ENCODE measurements at regions not wholly inside any gene's neighbourhood (a gene's known extent, or its start where the extent isn't known, plus 50 kb on each side); places are given as distances from the start of the nearest gene placed in this dataset.

DNA sequence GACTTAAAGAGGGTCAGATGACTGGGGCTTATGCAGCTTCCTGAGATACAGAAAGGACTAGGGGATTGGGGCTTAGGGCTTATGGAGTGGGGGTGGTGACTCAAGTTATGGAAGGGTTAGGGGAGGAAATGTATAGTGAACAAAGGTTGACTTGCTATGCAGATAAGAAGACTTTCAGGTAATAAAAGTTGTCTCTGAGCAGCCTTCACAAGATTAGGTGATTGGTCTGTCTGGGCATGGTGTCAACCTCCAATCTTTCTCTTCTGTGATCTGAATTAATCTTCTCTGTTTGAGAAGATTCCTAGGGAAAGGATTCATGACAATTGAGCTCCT is 436.5 kb downstream of the SIPA1L2 start:
- Mint-ChIP-seq H3K27ac (no peak overlapping the region), H3K4me3 (no peak overlapping the region), H3K4me1 (ENCODE audit: low read depth) (no peaks in the 10 kb centered on the region), H3K27me3 (ENCODE audit: low read depth) (no peaks in the 10 kb centered on the region), H3K36me3 (ENCODE audit: low read depth) (no peaks in the 10 kb centered on the region), H3K9me3 (no peaks in the 10 kb centered on the region)
- DNase-seq (ENCODE audit: low spot score): no peak

DNA sequence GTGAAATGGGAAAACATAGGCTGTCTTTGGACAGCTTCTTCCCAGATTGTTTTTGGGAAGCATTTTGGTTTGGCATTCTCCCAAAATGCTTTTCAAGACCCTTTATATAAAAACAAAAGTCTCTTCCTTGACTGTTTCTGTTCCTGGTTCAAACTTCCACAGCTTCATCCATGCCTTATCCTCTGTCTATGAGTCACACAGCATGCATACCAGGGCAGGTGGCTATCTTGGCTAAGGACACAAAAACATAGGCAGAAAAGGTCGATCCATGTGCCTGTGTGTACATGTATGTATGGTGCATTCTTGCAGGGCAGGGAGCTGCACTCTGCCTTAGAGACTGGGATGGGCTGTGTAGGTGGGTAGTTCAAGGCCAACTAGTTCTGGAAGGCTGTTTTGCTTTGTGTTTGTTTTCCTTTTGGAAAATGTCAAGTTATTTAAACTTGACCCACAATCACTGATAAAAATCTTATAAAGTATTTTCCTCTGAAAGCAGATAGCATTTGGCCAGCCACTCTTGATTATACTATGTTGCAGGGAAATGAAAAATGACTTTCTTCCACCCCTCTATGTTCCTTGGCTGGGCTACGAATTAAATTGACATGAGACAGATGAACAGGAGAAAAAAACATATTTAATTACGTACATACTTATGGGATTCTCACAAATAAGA is 437.0 kb downstream of the SIPA1L2 start:
- Mint-ChIP-seq H3K9me3 (no peaks in the 10 kb centered on the region), H3K36me3 (ENCODE audit: low read depth) (no peaks in the 10 kb centered on the region), H3K4me1 (ENCODE audit: low read depth) (no peaks in the 10 kb centered on the region), H3K27ac (no peak overlapping the region), H3K4me3 (no peak overlapping the region), H3K27me3 (ENCODE audit: low read depth) (no peaks in the 10 kb centered on the region)
- DNase-seq (ENCODE audit: low spot score): no peak

DNA sequence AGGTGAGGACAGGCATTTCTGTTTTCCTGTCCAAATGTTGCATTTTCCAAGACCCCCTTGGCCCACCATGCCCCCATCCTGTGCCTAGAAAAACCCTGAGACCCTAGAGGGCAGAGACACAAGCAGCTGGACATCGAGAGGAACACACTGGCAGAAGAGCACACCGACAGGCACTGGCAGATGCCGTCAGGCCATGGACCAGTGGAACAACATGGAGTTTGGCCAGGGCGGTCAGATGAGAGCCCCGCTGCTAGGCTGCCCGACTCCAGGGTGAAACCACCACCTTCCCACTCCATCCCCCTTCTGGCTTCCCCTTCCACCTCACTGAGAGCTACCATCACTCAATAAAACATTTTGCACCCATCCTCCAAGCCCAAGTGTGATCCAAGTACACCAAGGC is 438.4 kb downstream of the SIPA1L2 start:
- no peaks in the 10 kb centered on the region for H3K9me3 Mint-ChIP-seq
- DNase-seq (ENCODE audit: low spot score): no peak
- no peaks in the 10 kb centered on the region for H3K36me3 Mint-ChIP-seq (ENCODE audit: low read depth)
- H3K4me1 Mint-ChIP-seq (ENCODE audit: low read depth): no peaks in the 10 kb centered on the region
- H3K27me3 Mint-ChIP-seq (ENCODE audit: low read depth): no peaks in the 10 kb centered on the region
- no peak overlapping the region for H3K4me3 Mint-ChIP-seq
- H3K27ac Mint-ChIP-seq: no peak overlapping the region

DNA sequence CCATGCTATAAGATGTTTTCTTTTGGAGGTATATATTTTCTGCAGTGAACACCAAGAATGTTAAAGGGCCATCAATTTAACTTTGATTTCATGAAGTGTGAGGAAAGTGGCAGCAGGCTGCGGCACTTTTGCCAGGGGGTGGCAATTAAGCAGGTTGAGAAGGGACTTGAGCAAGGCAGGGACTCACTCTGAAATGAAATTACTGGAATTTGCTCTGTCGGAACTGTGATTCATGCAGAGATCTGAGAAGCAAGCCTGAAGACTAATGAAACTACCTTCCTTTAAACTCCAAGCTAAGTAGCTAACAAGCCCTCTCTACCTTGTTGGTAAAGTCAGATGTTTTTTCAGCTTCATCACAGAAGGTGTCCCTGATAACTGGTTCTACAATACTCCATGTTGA is 441.6 kb downstream of the SIPA1L2 start:
- no peak overlapping the region for H3K27ac Mint-ChIP-seq
- H3K27me3 Mint-ChIP-seq (ENCODE audit: low read depth): no peaks in the 10 kb centered on the region
- no peaks in the 10 kb centered on the region for H3K4me1 Mint-ChIP-seq (ENCODE audit: low read depth)
- H3K36me3 Mint-ChIP-seq (ENCODE audit: low read depth): no peaks in the 10 kb centered on the region
- no peak overlapping the region for H3K4me3 Mint-ChIP-seq
- DNase-seq (ENCODE audit: low spot score): no peak
- H3K9me3 Mint-ChIP-seq: no peaks in the 10 kb centered on the region

DNA sequence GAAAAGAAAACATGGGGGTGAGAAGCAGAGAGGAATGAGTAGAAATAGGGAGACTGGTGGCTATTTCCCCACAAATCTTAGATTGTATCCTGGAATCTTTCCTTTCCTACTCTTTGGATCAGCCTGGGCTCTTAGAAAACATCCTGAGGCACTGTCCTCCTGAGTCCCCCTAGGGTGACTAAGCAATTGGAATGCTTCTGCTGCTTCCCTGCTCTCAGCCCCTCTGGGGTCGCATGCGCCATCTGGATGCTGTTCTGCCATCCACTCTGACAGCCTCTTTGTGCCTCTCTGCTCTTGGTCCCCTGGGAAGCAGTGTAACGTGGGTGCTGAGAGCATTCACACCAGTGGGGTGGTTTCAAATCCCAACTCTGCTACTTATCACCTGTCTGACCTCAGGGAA is 443.0 kb downstream of the SIPA1L2 start:
- no peak for DNase-seq (ENCODE audit: low spot score)
- H3K27ac Mint-ChIP-seq: no peak overlapping the region
- H3K36me3 Mint-ChIP-seq (ENCODE audit: low read depth): no peaks in the 10 kb centered on the region
- H3K9me3 Mint-ChIP-seq: no peaks in the 10 kb centered on the region
- H3K4me3 Mint-ChIP-seq: no peak overlapping the region
- no peaks in the 10 kb centered on the region for H3K27me3 Mint-ChIP-seq (ENCODE audit: low read depth)
- H3K4me1 Mint-ChIP-seq (ENCODE audit: low read depth): no peaks in the 10 kb centered on the region

DNA sequence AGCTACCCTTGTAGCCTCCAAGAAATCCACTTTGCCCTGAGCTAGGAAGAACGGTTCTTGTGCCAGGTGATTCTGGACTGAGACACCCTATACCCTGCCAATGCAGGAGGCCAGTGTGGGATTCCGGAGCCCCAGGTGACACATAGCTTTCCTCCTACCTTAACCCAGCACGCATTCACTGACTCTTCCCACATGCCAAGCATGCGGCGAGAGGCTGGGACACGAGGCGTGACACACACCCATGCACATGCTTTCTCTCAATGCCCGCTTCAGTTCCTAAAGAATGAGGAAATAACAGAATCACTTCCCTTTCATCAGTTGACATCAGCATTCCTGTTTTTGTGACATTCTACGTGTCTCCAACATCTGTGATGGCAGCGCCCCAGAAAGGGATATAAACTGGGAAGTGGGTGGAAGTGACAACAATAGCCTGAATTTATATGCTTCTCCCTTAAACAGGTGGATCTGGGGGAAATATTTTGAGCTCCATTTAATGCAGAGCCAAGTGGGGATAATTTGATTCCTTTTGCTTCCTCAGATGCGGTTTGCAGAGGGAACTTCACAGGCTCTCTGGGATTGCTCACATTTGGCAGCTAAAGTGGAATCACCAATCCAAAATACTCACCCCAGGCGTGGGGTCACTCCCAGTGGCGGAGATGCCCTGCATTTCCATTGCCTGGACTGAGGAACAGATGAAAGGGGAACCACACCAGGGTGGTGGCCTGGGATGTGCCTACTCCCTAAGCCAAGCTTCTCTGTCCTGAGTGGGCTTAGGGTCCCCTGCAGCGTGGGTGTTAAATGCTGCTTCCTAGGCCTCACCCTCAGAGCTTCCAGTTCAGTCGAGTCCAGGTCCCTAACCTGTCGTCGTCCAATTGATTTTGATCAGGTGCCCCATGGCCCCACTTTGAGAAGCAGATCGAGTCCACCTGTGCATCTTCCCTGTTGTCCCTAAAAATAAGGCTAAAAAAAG is 445.1 kb downstream of the SIPA1L2 start:
- H3K27ac Mint-ChIP-seq: no peak overlapping the region
- H3K4me1 Mint-ChIP-seq (ENCODE audit: low read depth): no peaks in the 10 kb centered on the region

DNA sequence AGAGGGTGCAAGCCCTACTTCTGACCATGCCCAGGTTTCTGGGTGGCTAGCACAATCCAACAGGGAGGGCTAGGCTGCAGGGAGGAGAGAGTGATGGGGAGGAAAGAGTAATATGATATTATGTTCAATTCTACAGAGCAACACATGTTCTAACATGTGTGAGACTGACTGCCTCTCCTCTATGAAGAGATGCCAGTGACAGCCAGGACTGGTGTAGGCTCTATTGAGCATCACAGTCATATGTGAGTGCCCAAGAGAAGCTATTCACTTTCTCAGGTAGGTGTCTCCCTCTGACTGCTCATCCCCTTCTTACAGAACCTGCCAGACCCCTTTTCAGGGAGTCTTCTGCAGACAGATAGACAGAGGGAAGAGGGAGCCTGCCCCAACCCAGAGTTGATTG is 446.1 kb downstream of the SIPA1L2 start:
- H3K4me3 Mint-ChIP-seq: no peak overlapping the region
- no peaks in the 10 kb centered on the region for H3K36me3 Mint-ChIP-seq (ENCODE audit: low read depth)
- H3K27me3 Mint-ChIP-seq (ENCODE audit: low read depth): peaks cover 2% of the 10 kb centered on the region
- no peak for DNase-seq (ENCODE audit: low spot score)
- H3K27ac Mint-ChIP-seq: no peak overlapping the region
- no peaks in the 10 kb centered on the region for H3K9me3 Mint-ChIP-seq
- no peaks in the 10 kb centered on the region for H3K4me1 Mint-ChIP-seq (ENCODE audit: low read depth)

More for the DNA sequence above, 445.1 kb downstream of the SIPA1L2 start:
- peaks cover 2% of the 10 kb centered on the region for H3K27me3 Mint-ChIP-seq (ENCODE audit: low read depth)
- H3K36me3 Mint-ChIP-seq (ENCODE audit: low read depth): no peaks in the 10 kb centered on the region
- no peak overlapping the region for H3K4me3 Mint-ChIP-seq
- H3K9me3 Mint-ChIP-seq: no peaks in the 10 kb centered on the region
- DNase-seq (ENCODE audit: low spot score): no peak

DNA sequence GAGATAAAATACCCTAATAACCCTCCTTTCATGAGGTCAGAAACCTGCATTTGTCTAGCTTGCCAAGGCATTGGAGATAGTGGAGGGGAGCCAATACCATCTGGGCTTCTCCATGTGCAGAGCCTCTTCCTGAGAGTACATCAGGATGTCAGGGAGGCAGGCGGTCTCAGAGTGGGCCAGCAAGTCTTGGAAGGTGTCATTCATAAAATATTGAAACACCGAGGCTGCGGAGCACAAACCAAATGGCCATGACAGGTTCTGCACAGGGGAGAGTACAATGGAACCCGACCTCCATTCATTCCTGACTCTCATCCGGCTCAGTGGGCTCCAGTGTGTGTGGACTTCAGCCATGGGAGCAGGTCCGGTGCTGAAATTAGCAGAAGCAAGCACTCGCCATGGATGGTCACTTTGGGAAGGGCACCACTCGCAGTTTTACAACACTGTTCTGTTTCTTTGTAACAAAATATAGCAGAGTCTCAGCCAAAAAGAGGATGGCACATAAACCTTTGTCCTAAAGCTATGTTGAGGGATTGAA is 446.6 kb downstream of the SIPA1L2 start:
- Mint-ChIP-seq H3K36me3 (ENCODE audit: low read depth) (no peaks in the 10 kb centered on the region), H3K4me1 (ENCODE audit: low read depth) (no peaks in the 10 kb centered on the region), H3K9me3 (no peaks in the 10 kb centered on the region), H3K27ac (no peak overlapping the region), H3K27me3 (ENCODE audit: low read depth) (peaks cover 2% of the 10 kb centered on the region), H3K4me3 (no peak overlapping the region)
- DNase-seq (ENCODE audit: low spot score): no peak

DNA sequence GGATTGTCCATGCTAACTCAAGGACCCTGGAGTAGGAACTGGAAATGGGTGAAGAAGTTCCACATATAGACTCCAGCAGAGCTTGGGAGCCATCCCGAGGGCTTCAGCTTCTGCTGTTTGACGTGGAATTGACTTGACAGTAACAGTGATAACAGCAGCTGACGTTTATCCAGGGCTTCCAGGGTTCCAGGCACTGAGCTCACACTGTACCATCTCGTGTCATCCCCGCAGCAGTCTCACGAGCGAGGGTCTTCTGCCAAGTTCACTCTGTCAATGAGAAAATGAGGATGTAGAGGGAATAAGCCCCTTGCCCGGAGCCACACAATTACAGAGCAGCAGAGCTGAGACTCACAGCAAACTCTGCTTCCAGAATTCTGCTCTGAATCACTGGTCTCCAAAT is 447.7 kb downstream of the SIPA1L2 start:
- no peak for DNase-seq (ENCODE audit: low spot score)
- Mint-ChIP-seq H3K27me3 (ENCODE audit: low read depth) (peaks cover 2% of the 10 kb centered on the region), H3K4me1 (ENCODE audit: low read depth) (no peaks in the 10 kb centered on the region), H3K4me3 (no peak overlapping the region), H3K27ac (no peak overlapping the region), H3K9me3 (no peaks in the 10 kb centered on the region), H3K36me3 (ENCODE audit: low read depth) (no peaks in the 10 kb centered on the region)

DNA sequence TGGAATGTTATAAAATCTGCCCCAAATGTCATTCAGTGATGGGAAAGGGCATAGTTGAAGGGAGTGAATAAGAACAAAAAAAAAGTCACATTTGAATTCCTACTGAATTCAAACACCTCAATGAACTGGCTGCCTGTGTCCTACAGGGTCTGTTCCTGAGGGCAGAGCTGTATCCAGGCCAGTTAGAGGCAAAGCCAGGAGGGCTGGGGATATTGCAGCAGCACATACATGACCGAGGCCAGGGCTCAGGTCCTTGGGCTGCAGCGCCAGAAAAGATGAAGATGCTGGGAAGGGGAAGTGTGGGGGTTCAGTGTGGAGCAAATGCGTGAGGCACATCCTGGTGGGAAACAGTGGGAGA is 449.2 kb downstream of the SIPA1L2 start:
- Mint-ChIP-seq H3K27me3 (ENCODE audit: low read depth) (peaks cover 2% of the 10 kb centered on the region), H3K4me1 (ENCODE audit: low read depth) (no peaks in the 10 kb centered on the region), H3K27ac (no peak overlapping the region), H3K4me3 (no peak overlapping the region), H3K9me3 (no peaks in the 10 kb centered on the region), H3K36me3 (ENCODE audit: low read depth) (no peaks in the 10 kb centered on the region)
- no peak for DNase-seq (ENCODE audit: low spot score)

DNA sequence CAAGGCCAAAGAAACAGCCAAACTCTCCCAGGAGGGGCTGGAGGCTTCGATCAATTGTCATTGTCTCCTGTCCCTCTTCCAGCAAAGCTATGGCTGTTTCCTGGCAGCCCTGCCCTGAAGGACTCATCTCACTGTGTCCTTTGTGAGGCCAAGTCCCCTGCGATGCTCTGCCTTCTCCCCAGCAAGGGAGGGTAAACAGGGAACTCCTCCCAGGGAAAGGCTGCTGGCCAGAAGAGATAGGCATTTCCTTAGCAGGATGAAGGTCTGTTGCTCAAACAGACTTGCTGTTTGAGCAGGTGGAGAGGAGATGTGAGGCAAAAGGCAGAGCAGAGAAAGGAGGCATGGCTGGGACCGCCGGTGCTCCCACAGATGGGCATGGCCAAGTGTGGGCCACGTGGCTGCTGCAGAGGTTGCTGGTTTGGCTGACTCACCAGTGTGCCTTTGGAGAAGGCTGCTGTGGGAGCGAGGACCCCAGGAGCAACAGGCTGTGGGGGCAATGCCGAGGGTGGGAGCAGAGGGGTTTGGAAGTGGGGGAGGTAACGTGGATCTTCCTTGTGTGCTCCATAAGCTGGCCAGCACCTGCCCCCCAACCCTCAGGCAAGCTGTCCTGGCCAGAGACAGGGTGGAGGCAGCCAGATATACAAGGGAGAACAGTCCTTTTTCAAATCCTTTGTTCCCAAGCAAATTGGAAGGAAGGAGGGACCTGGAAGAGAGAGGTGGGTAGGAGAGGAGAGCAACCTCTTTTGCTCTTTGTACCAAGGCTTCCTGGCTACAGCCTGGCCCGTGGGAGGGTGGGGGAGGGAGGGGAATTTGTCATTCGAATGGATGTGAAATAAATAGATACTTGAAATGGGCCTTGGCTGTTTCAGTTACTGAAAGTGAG is 449.8 kb downstream of the SIPA1L2 start:
- peaks cover 2% of the 10 kb centered on the region for H3K27me3 Mint-ChIP-seq (ENCODE audit: low read depth)
- no peaks in the 10 kb centered on the region for H3K9me3 Mint-ChIP-seq
- H3K4me1 Mint-ChIP-seq (ENCODE audit: low read depth): no peaks in the 10 kb centered on the region
- no peak for DNase-seq (ENCODE audit: low spot score)
- no peak overlapping the region for H3K27ac Mint-ChIP-seq
- no peak overlapping the region for H3K4me3 Mint-ChIP-seq
- H3K36me3 Mint-ChIP-seq (ENCODE audit: low read depth): no peaks in the 10 kb centered on the region

DNA sequence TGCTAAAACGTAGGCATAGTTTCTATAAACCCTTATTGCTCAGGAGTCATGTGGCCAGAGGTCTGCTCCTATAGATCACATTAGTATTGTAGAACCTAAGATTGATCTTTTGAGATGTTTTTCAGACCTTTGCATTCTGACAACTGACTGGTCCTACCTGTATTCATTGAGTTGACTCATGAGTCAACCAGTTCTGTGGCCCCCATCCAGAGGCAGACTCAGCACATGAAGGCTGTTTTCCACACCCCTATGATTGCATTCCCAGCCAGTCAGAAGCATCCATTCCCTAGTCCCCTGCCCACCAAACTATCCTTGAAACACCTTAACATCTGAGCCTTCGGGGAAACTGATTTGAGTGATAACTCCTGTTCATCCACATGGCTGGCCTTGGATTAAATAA is 451.7 kb downstream of the SIPA1L2 start:
- Mint-ChIP-seq H3K27me3 (ENCODE audit: low read depth) (peaks cover 4% of the 10 kb centered on the region), H3K27ac (no peak overlapping the region), H3K4me1 (ENCODE audit: low read depth) (no peaks in the 10 kb centered on the region), H3K9me3 (no peaks in the 10 kb centered on the region), H3K36me3 (ENCODE audit: low read depth) (no peaks in the 10 kb centered on the region), H3K4me3 (no peak overlapping the region)
- no peak for DNase-seq (ENCODE audit: low spot score)

DNA sequence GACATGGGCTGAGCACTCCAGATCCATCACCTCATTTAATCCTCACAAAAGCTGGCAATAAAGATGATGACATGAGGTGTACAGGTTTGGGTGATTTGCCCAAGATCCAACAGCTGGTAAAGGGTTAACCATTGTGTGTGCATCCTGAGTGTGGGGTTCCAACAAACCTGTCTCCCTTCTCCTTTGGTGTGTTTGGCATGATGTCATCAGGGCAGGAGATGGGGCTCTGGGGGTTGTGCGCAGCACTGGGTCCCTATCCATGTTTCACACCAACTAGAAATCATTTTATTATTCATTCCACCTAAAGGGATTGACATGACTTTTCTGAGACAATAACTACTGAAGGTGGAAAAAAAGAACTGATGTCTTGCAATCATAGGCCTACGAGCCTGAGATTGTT is 452.5 kb downstream of the SIPA1L2 start:
- H3K9me3 Mint-ChIP-seq: no peaks in the 10 kb centered on the region
- no peak overlapping the region for H3K27ac Mint-ChIP-seq
- no peak overlapping the region for H3K4me3 Mint-ChIP-seq
- DNase-seq (ENCODE audit: low spot score): no peak
- H3K36me3 Mint-ChIP-seq (ENCODE audit: low read depth): no peaks in the 10 kb centered on the region
- peaks cover 4% of the 10 kb centered on the region for H3K27me3 Mint-ChIP-seq (ENCODE audit: low read depth)
- H3K4me1 Mint-ChIP-seq (ENCODE audit: low read depth): no peaks in the 10 kb centered on the region

DNA sequence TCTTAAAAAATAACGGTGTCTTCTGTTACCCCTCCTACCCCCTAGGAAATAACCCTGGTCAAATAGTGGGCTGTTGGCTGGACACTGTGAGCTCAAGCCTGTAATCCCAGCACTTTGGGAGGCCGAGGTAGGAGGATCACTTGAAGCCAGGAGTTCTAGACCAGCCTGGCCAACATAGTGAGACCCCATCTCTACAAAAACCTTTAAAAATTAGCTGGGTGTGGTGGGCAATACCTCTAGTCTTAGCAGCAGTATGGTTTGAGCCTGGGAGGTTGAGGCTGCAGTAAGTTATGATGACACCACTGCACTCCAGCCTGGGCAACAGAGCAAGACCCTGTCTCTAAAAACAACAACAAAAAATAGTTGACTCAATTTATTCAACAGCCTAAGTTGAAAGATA is 453.7 kb downstream of the SIPA1L2 start:
- H3K36me3 Mint-ChIP-seq (ENCODE audit: low read depth): no peaks in the 10 kb centered on the region
- no peak overlapping the region for H3K27ac Mint-ChIP-seq

More for the DNA sequence above, 453.7 kb downstream of the SIPA1L2 start:
- peaks cover 2% of the 10 kb centered on the region for H3K27me3 Mint-ChIP-seq (ENCODE audit: low read depth)
- H3K4me3 Mint-ChIP-seq: no peak overlapping the region
- H3K9me3 Mint-ChIP-seq: no peaks in the 10 kb centered on the region
- no peak for DNase-seq (ENCODE audit: low spot score)
- H3K4me1 Mint-ChIP-seq (ENCODE audit: low read depth): no peaks in the 10 kb centered on the region

Data from T-helper 2 cell treated with Interferon-gamma antibody and Interleukin-4, amounts not matched to agents 5 μg/mL and 100 μg/mL, for 36 hours (primary cell).